OCI-LY3 (cell line): ENCODE measurements at regions not wholly inside any gene's neighbourhood (a gene's known extent, or its start where the extent isn't known, plus 50 kb on each side); places are given as distances from the start of the nearest gene placed in this dataset.

Experiments
- CTCF ChIP-seq: fragments of 200-600, 300-600 bp; sonication (generic); IDR thresholded peaks from 2 replicates; pipeline ENCODE4 v1.5.1; 2014; ENCODE audit warnings: antibody characterized with exemption, low read length, low read depth
- EZH2phosphoT487 ChIP-seq: fragments of 200-600 bp; shearing (Covaris generic); IDR thresholded peaks from 2 replicates; pipeline ENCODE4 v1.6.1; 2018; ENCODE audit warnings: antibody characterized with exemption, mixed run types, low read depth

GRCh38 chr11:82229341-82229740 is 504.3 kb downstream of the FAM181B start:
- peak; percentile 79 for TF ChIP-seq CTCF
- no peak for TF ChIP-seq EZH2phosphoT487
